GM23248 (cell line): ENCODE measurements at regions not wholly inside any gene's neighbourhood (a gene's known extent, or its start where the extent isn't known, plus 50 kb on each side); places are given as distances from the start of the nearest gene placed in this dataset.

Source experiments
- EZH2 ChIP-seq: fragments of 200-600 bp; sonication (generic); IDR thresholded peaks from 2 replicates; pipeline ENCODE4 v1.6.1; 2018; ENCODE audit warnings: antibody characterized with exemption, mild to moderate bottlenecking; ENCODE audit not compliant: insufficient read depth, poor library complexity, severe bottlenecking
- EZH2phosphoT487 ChIP-seq: fragments of 200-600 bp; sonication (generic); IDR thresholded peaks from 2 replicates; pipeline ENCODE4 v1.6.1; 2018; ENCODE audit warnings: antibody characterized with exemption, moderate library complexity, mild to moderate bottlenecking, low read depth; ENCODE audit not compliant: insufficient read depth

- TF ChIP-seq EZH2 (no peak), EZH2phosphoT487 (no peak)
Observed at GRCh38 chr13:34721631-34722595, 220.2 kb upstream of the NBEA start.
